ENCODE measurements at regions not wholly inside any gene's neighbourhood (a gene's known extent, or its start where the extent isn't known, plus 50 kb on each side); places are given as distances from the start of the nearest gene placed in this dataset.
A peak's percentile ranks its signal among the peaks of the same experiment; 100 is the strongest.

DNA sequence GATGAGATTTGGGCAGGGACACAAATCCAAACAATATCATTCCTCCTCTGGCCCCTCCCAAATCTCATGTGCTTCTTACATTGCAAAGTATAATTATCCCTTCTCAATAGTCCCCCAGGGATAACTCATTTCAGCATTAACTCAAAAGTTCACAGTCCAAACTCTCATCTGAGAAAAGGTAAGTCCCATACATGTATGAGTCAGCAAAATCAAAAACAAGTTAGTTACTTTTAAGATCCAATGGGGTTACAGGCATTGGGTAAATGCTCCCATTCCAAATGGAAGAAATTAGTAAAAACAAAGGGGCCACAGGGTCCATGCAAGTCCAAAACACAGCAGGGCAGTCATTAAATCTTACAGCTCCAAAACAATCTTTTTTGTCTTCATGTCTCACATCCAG, 917.9 kb upstream of the CDH10 start:
- TF ChIP-seq, protein P1, sequence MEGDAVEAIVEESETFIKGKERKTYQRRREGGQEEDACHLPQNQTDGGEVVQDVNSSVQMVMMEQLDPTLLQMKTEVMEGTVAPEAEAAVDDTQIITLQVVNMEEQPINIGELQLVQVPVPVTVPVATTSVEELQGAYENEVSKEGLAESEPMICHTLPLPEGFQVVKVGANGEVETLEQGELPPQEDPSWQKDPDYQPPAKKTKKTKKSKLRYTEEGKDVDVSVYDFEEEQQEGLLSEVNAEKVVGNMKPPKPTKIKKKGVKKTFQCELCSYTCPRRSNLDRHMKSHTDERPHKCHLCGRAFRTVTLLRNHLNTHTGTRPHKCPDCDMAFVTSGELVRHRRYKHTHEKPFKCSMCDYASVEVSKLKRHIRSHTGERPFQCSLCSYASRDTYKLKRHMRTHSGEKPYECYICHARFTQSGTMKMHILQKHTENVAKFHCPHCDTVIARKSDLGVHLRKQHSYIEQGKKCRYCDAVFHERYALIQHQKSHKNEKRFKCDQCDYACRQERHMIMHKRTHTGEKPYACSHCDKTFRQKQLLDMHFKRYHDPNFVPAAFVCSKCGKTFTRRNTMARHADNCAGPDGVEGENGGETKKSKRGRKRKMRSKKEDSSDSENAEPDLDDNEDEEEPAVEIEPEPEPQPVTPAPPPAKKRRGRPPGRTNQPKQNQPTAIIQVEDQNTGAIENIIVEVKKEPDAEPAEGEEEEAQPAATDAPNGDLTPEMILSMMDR (IDR thresholded peaks at IDR 0.05; ENCODE audit: borderline replicate concordance), result no peak
- peaks cover 23% of the 10 kb centered on the region for H3K9me3 ChIP-seq (replicated peaks)
- no peak for DNase-seq
- no peak overlapping the region for H3K27ac ChIP-seq (replicated peaks)
- H3K4me1 ChIP-seq, result no peaks in the 10 kb centered on the region
- no peaks in the 10 kb centered on the region for H3K36me3 ChIP-seq
- no peaks in the 10 kb centered on the region for H3K27me3 ChIP-seq (ENCODE audit: low read depth)
- intact Hi-C loops (cut with micrococcal nuclease), result no loop called here
- no peak overlapping the region for H3K4me3 ChIP-seq

DNA sequence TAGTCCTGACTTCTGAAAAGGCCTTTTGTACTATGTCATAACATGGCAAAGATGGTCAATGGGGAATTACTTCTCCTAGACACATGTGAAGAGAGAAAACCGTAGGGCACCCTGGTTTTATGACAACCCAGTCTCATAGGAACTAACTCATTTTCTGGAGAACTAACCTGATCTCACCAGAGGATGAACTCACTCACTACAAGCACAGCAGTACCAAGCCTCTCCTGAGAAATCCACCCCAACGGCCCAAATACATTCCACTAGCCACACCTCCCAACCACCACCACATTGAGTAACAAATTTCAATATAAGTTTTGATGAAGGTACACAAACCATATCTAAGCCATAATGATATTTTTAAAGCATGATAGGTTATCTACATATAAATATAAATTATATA, 909.3 kb upstream of the CDH10 start:
- Histone ChIP-seq H3K27me3 (ENCODE audit: low read depth) (no peaks in the 10 kb centered on the region), H3K4me1 (no peaks in the 10 kb centered on the region), H3K27ac (replicated peaks) (no peak overlapping the region), H3K9me3 (replicated peaks) (no peaks in the 10 kb centered on the region), H3K4me3 (no peak overlapping the region), H3K36me3 (no peaks in the 10 kb centered on the region)
- intact Hi-C loops (cut with micrococcal nuclease), result no loop called here
- no peak for DNase-seq
- TF ChIP-seq, protein P1 (IDR thresholded peaks at IDR 0.05; ENCODE audit: borderline replicate concordance), result no peak

DNA sequence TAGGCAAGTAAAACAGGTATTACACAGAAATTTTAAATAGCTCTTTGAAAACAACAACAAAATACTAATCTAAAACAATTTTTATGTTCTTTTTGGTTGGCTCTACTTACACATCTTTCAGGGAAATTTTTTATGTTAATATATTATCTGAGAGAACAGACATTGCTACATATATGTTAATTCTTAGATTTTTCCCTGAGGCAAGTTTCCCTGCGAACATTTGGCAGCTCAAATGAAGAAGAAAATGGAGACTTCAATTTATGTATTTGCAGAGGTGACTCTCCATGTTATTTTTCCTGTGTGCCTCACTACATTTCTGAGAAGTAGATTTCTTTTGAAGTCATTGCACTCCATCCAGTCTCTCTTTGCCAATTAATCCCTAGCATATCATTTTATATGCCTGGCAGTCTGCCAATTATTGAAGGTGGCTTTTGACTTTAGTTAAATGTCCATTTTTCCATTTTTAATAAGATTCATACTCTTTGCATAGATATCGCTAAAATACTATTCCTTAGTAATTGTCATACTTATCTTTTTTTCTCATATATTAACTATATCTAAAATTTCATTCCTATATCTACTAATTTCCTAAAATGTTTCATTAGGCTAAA, 908.2 kb upstream of the CDH10 start:
- no peaks in the 10 kb centered on the region for H3K27me3 ChIP-seq (ENCODE audit: low read depth)
- H3K27ac ChIP-seq (replicated peaks), result no peak overlapping the region
- no peaks in the 10 kb centered on the region for H3K4me1 ChIP-seq
- no peaks in the 10 kb centered on the region for H3K9me3 ChIP-seq (replicated peaks)
- TF ChIP-seq, protein P1 (IDR thresholded peaks at IDR 0.05; ENCODE audit: borderline replicate concordance), result no peak
- no peak overlapping the region for H3K4me3 ChIP-seq
- intact Hi-C loops (cut with micrococcal nuclease), result no loop called here
- H3K36me3 ChIP-seq, result no peaks in the 10 kb centered on the region
- DNase-seq, result no peak

DNA sequence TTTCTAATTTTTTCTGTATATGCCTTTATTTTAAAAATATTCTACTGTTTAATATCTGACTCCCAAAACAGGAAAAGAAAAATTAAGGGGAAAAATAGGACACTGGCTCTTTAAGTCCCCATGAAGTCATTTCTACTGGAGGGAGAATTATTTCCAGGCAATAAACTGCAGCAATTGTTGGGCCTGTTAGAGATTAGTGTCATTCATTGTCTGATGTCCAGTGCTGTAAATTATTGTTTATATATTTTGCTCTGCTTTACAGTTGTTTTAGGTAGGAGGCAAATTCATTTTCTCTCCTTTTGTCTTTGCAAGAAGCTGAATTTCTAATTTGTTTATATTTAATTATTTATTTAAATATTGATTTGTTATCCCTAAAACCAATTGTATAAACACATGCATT, 906.0 kb upstream of the CDH10 start:
- H3K27me3 ChIP-seq (ENCODE audit: low read depth), result no peaks in the 10 kb centered on the region
- H3K27ac ChIP-seq (replicated peaks), result no peak overlapping the region
- TF ChIP-seq, protein P1 (IDR thresholded peaks at IDR 0.05; ENCODE audit: borderline replicate concordance), result no peak
- no peaks in the 10 kb centered on the region for H3K4me1 ChIP-seq
- H3K9me3 ChIP-seq (replicated peaks), result peaks cover 2% of the 10 kb centered on the region
- intact Hi-C loops (cut with micrococcal nuclease), result no loop called here
- no peak overlapping the region for H3K4me3 ChIP-seq
- H3K36me3 ChIP-seq, result no peaks in the 10 kb centered on the region
- no peak for DNase-seq

DNA sequence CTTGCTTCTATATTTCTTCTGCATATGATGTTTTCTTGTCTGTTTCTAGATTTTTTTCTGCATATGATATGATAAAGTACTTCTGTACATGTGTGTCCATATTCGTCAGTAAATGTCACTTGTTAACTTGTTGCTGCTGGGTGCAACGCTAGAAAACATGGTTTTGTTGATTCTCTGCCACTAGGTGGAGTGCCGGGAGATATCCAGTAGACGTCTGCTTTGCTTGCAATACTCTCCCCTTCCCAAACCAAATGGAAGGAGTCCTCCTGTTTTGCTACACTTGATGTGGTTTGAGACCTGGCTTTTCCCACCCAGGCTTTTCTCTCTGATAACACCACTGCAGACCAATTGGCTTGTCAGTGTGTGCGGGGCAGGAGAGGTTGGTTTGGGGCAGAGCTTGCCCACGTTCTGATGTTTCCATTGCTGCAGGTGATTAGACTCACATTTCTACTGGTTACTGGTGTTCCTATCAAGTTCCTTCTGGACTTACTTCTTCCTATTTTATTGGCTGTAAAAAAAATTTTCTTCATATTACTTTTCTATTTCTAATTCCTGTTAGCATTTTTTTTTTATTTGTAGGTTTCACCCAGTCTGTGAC, 900.0 kb upstream of the CDH10 start:
- H3K4me3 ChIP-seq, result no peak overlapping the region
- no peak overlapping the region for H3K27ac ChIP-seq (replicated peaks)
- no peak for DNase-seq
- H3K4me1 ChIP-seq, result no peaks in the 10 kb centered on the region
- H3K9me3 ChIP-seq (replicated peaks), result peaks cover 6% of the 10 kb centered on the region
- H3K27me3 ChIP-seq (ENCODE audit: low read depth), result no peaks in the 10 kb centered on the region
- intact Hi-C loops (cut with micrococcal nuclease), result no loop called here
- H3K36me3 ChIP-seq, result no peaks in the 10 kb centered on the region
- TF ChIP-seq, protein P1 (IDR thresholded peaks at IDR 0.05; ENCODE audit: borderline replicate concordance), result peak; percentile 44

All from left ventricle myocardium inferior (tissue), 1 donor.